OCI-LY1 (cell line): ENCODE measurements at regions not wholly inside any gene's neighbourhood (a gene's known extent, or its start where the extent isn't known, plus 50 kb on each side); places are given as distances from the start of the nearest gene placed in this dataset.

Source experiments
- H2AFZ ChIP-seq: fragments of 200-600 bp; sonication (generic), shearing (Covaris generic); 2 replicates; pipeline ENCODE4 v1.6.0; 2014; ENCODE audit warnings: antibody characterized with exemption, mild to moderate bottlenecking, low read length
- H3F3A ChIP-seq: fragments of 200-600 bp; sonication (generic), shearing (Covaris generic); 2 replicates; pipeline ENCODE4 v1.6.0; 2014; ENCODE audit warnings: mild to moderate bottlenecking, antibody characterized with exemption, low read length, moderate library complexity; ENCODE audit not compliant: insufficient read depth
- H3K27ac ChIP-seq: fragments of 200-600 bp; sonication (generic); 2 replicates; pipeline ENCODE4 v1.5.1; 2014; ENCODE audit warnings: low read length, mixed run types, mild to moderate bottlenecking, low read depth; ENCODE audit not compliant: poor library complexity, severe bottlenecking
- H3K27me3 ChIP-seq: fragments of 200-600 bp; sonication (generic); 2 replicates; pipeline ENCODE4 v1.6.0; 2014; ENCODE audit warnings: antibody characterized with exemption, mild to moderate bottlenecking, low read length, moderate library complexity; ENCODE audit not compliant: insufficient read depth
- H3K36me3 ChIP-seq: fragments of 200-600 bp; sonication (generic); 2 replicates; pipeline ENCODE4 v1.6.1; 2014; ENCODE audit warnings: mild to moderate bottlenecking, antibody characterized with exemption, low read length, moderate library complexity, mixed read lengths; ENCODE audit not compliant: insufficient read depth
- H3K4me1 ChIP-seq: fragments of 200-600 bp; sonication (generic); 2 replicates; pipeline ENCODE4 v1.5.1; 2014; ENCODE audit warnings: mild to moderate bottlenecking, low read length, moderate library complexity; ENCODE audit not compliant: insufficient read depth, severe bottlenecking
- H3K4me2 ChIP-seq: fragments of 200-600 bp; sonication (generic), shearing (Covaris generic); 2 replicates; pipeline ENCODE4 v1.6.1; 2014; ENCODE audit warnings: low read length
- H3K4me3 ChIP-seq: fragments of 200-600 bp; sonication (generic); 2 replicates; pipeline ENCODE4 v1.5.1; 2014; ENCODE audit warnings: low read length, low read depth, mild to moderate bottlenecking, mixed read lengths; ENCODE audit not compliant: poor library complexity, severe bottlenecking
- H3K79me2 ChIP-seq: fragments of 200-600 bp; shearing (Covaris generic); 2 replicates; pipeline ENCODE4 v1.6.1; 2016; ENCODE audit warnings: mixed run types, low read length, mixed read lengths; ENCODE audit not compliant: insufficient read depth
- H3K9ac ChIP-seq: fragments of 200-600 bp; sonication (generic), shearing (Covaris generic); 2 replicates; pipeline ENCODE4 v1.6.1; 2014; ENCODE audit warnings: mild to moderate bottlenecking, low read length, mixed read lengths
- H3K9me2 ChIP-seq: fragments of 200-600 bp; sonication (generic), shearing (Covaris generic); 2 replicates; pipeline ENCODE4 v1.6.1; 2014; ENCODE audit warnings: low read depth, mild to moderate bottlenecking, low read length, mixed read lengths
- H3K9me3 ChIP-seq: fragments of 200-600 bp; shearing (Covaris generic); 2 replicates; pipeline ENCODE4 v1.6.1; 2014; ENCODE audit warnings: low read length, mixed read lengths
- H4K20me1 ChIP-seq: fragments of 200-600 bp; sonication (generic), shearing (Covaris generic); 2 replicates; pipeline ENCODE4 v1.6.0; 2016; ENCODE audit warnings: mild to moderate bottlenecking, low read length; ENCODE audit not compliant: insufficient read depth
- EZH2 ChIP-seq: fragments of 200-600 bp; sonication (generic), shearing (Covaris generic); IDR thresholded peaks from 2 replicates; pipeline ENCODE4 v1.8.0; 2017; ENCODE audit warnings: borderline replicate concordance, mixed run types, mild to moderate bottlenecking, antibody characterized with exemption, low read length, moderate library complexity, mixed read lengths
- TF ChIP-seq, protein P1 (sequence below): fragments of 200-600 bp; sonication (generic), shearing (Covaris generic); IDR thresholded peaks from 2 replicates; pipeline ENCODE4 v1.5.1; 2017; ENCODE audit warnings: mild to moderate bottlenecking, antibody characterized with exemption, low read length, moderate library complexity, mixed read lengths

- H3F3A ChIP-seq = no peaks in the 10 kb centered on the region
- no peaks in the 10 kb centered on the region; the same call in 1 of the 2 replicates for H3K9me3 ChIP-seq
- peaks cover 48% of the 10 kb centered on the region for H3K4me1 ChIP-seq
- 0 out of 2 replicates have a peak overlapping the region, but pooled peaks have one; percentile 100 for H2AFZ ChIP-seq
- peak overlapping the region; percentile 83 for H3K27ac ChIP-seq
- peak overlapping the region; percentile 58 for H3K9ac ChIP-seq
- no peaks in the 10 kb centered on the region for H3K79me2 ChIP-seq
- no peak for TF ChIP-seq EZH2
- TF ChIP-seq, protein P1, sequence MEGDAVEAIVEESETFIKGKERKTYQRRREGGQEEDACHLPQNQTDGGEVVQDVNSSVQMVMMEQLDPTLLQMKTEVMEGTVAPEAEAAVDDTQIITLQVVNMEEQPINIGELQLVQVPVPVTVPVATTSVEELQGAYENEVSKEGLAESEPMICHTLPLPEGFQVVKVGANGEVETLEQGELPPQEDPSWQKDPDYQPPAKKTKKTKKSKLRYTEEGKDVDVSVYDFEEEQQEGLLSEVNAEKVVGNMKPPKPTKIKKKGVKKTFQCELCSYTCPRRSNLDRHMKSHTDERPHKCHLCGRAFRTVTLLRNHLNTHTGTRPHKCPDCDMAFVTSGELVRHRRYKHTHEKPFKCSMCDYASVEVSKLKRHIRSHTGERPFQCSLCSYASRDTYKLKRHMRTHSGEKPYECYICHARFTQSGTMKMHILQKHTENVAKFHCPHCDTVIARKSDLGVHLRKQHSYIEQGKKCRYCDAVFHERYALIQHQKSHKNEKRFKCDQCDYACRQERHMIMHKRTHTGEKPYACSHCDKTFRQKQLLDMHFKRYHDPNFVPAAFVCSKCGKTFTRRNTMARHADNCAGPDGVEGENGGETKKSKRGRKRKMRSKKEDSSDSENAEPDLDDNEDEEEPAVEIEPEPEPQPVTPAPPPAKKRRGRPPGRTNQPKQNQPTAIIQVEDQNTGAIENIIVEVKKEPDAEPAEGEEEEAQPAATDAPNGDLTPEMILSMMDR = no peak
- no peak overlapping the region for H3K4me3 ChIP-seq
- no peaks in the 10 kb centered on the region for H3K27me3 ChIP-seq
- no peaks in the 10 kb centered on the region for H3K9me2 ChIP-seq
- H3K4me2 ChIP-seq = peak overlapping the region; percentile 71; the same call in 1 of the 2 replicates
- no peaks in the 10 kb centered on the region for H3K36me3 ChIP-seq
- H4K20me1 ChIP-seq = no peaks in the 10 kb centered on the region
Observed at GRCh38 chr5:124439609-124440008, 306.8 kb downstream of the ZNF608 start.

DNA sequence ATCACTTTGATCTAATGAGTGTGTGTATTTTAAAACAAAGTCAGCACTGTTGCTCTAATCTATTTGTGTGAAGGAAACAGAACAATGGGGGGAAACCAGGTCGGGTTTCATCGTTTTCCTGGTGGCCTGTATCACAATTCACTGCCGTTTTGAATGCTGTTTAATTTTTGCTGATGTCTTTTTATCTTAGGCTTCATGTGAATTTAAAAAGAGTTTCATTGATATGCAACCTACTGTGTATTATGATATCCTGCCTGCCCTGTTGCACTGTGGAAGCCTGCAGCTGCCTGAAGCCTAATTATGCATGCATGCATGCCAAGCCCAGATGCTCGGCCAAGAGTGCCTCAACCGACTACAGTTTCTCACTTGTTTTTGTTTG lies 307.5 kb downstream of the ZNF608 start:
- Histone ChIP-seq H3K9me3 (peaks cover 2% of the 10 kb centered on the region; the same call in 1 of the 2 replicates), H3K4me3 (peak overlapping the region; percentile 28), H3K4me1 (peaks cover 41% of the 10 kb centered on the region), H3K9ac (peak overlapping the region; percentile 58), H3K79me2 (no peaks in the 10 kb centered on the region), H4K20me1 (no peaks in the 10 kb centered on the region), H3K36me3 (no peaks in the 10 kb centered on the region), H3K27ac (peak overlapping the region; percentile 83), H2AFZ (peak overlapping the region; percentile 100), H3K4me2 (peak overlapping the region; percentile 71), H3F3A (no peaks in the 10 kb centered on the region), H3K27me3 (no peaks in the 10 kb centered on the region), H3K9me2 (no peaks in the 10 kb centered on the region)
- TF ChIP-seq EZH2 = no peak
- TF ChIP-seq, protein P1 = no peak

GRCh38 chr5:124438026-124438902 lies 308.2 kb downstream of the ZNF608 start:
- peak overlapping the region; percentile 83 for H3K27ac ChIP-seq
- H3K9me2 ChIP-seq = no peaks in the 10 kb centered on the region
- H2AFZ ChIP-seq = peak overlapping the region; percentile 100
- no peaks in the 10 kb centered on the region for H3F3A ChIP-seq
- peaks cover 35% of the 10 kb centered on the region for H3K4me1 ChIP-seq
- H3K36me3 ChIP-seq = no peaks in the 10 kb centered on the region
- H3K79me2 ChIP-seq = no peaks in the 10 kb centered on the region
- peak overlapping the region; percentile 58 for H3K9ac ChIP-seq
- no peaks in the 10 kb centered on the region for H4K20me1 ChIP-seq
- H3K4me3 ChIP-seq = peak overlapping the region; percentile 28
- H3K4me2 ChIP-seq = peak overlapping the region; percentile 71
- TF ChIP-seq, protein P1 = no peak
- no peak for TF ChIP-seq EZH2
- no peaks in the 10 kb centered on the region for H3K27me3 ChIP-seq
- peaks cover 2% of the 10 kb centered on the region; the same call in 1 of the 2 replicates for H3K9me3 ChIP-seq
